ENCODE measurements at regions not wholly inside any gene's neighbourhood (a gene's known extent, or its start where the extent isn't known, plus 50 kb on each side); places are given as distances from the start of the nearest gene placed in this dataset.

- Histone ChIP-seq H3K4me3 (no peak overlapping the region), H3K4me1 (no peaks in the 10 kb centered on the region), H3K36me3 (no peaks in the 10 kb centered on the region), H3K9me3 (peaks cover 0 to 6% (median 0%) of the 10 kb centered on the region in 8 donors), H3K27me3 (replicated peaks in 1 of 7) (no peaks in the 10 kb centered on the region), H3K27ac (no peak overlapping the region)
- intact Hi-C loops (cut with DNase I; ENCODE audit: low total_unique reads) = no loop called here
- TF ChIP-seq, protein P1, sequence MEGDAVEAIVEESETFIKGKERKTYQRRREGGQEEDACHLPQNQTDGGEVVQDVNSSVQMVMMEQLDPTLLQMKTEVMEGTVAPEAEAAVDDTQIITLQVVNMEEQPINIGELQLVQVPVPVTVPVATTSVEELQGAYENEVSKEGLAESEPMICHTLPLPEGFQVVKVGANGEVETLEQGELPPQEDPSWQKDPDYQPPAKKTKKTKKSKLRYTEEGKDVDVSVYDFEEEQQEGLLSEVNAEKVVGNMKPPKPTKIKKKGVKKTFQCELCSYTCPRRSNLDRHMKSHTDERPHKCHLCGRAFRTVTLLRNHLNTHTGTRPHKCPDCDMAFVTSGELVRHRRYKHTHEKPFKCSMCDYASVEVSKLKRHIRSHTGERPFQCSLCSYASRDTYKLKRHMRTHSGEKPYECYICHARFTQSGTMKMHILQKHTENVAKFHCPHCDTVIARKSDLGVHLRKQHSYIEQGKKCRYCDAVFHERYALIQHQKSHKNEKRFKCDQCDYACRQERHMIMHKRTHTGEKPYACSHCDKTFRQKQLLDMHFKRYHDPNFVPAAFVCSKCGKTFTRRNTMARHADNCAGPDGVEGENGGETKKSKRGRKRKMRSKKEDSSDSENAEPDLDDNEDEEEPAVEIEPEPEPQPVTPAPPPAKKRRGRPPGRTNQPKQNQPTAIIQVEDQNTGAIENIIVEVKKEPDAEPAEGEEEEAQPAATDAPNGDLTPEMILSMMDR (IDR thresholded peaks at IDR 0.05 in 8 of 11, conservative IDR thresholded peaks at IDR 0.05 in 3 of 11) = no peak
- no peak for TF ChIP-seq POLR2A (IDR thresholded peaks at IDR 0.05)
- TF ChIP-seq POLR2AphosphoS5 (IDR thresholded peaks at IDR 0.05) = no peak
- WGBS, 5 donors = 65 to 72% (median 66%) methylated on average over 2 of the region's 2 CpGs
- DNase-seq = no peak
Measured at GRCh38 chr3:21168471-21168870, 582.5 kb downstream of the ZNF385D start.

- H3K27ac ChIP-seq = no peak overlapping the region
- no peaks in the 10 kb centered on the region for H3K27me3 ChIP-seq (replicated peaks in 1 of 7)
- intact Hi-C loops (cut with DNase I; ENCODE audit: low total_unique reads) = no loop called here
Measured at GRCh38 chr3:21163956-21164355, 587.1 kb downstream of the ZNF385D start.

DNA sequence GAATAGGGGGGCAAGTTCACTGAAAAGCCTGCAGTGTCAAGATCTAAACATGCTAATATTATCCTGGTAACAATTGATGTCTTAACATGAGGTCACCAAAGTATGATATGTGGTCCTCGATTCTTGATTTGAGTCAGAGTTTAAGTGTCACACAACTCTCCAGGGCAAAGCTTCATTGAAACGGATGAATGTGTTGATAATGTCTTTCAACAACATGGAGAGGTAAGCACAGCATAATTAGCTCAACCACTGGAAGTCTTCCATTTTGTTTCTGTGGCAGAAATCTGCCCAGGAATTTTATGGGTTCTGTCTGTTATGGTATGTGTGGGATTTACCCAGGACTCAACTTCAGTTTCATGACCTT is 591.5 kb downstream of the ZNF385D start:
- no peak for TF ChIP-seq POLR2A (IDR thresholded peaks at IDR 0.05)
- TF ChIP-seq, protein P1 (IDR thresholded peaks at IDR 0.05 in 8 of 11, conservative IDR thresholded peaks at IDR 0.05 in 3 of 11) = no peak
- TF ChIP-seq POLR2AphosphoS5 (IDR thresholded peaks at IDR 0.05) = no peak
- Histone ChIP-seq H3K9me3 (peaks cover 0 to 14% (median 0%) of the 10 kb centered on the region in 8 donors), H3K4me1 (no peaks in the 10 kb centered on the region), H3K4me3 (no peak overlapping the region), H3K36me3 (no peaks in the 10 kb centered on the region), H3K27me3 (replicated peaks in 1 of 7) (no peaks in the 10 kb centered on the region), H3K27ac (no peak overlapping the region)
- WGBS, 5 donors = 55 to 77% (median 63%) methylated on average over 2 of the region's 2 CpGs
- DNase-seq = no peak
- intact Hi-C loops (cut with DNase I; ENCODE audit: low total_unique reads) = no loop called here

More at GRCh38 chr3:21163956-21164355, 587.1 kb downstream of the ZNF385D start:
- no peak for TF ChIP-seq POLR2AphosphoS5 (IDR thresholded peaks at IDR 0.05)
- no peak for TF ChIP-seq POLR2A (IDR thresholded peaks at IDR 0.05)
- TF ChIP-seq, protein P1 (IDR thresholded peaks at IDR 0.05 in 8 of 11, conservative IDR thresholded peaks at IDR 0.05 in 3 of 11) = no peak
- WGBS, 5 donors = 79 to 88% (median 81%) methylated on average over 3 of the region's 3 CpGs
- H3K4me1 ChIP-seq = no peaks in the 10 kb centered on the region
- DNase-seq = no peak
- H3K36me3 ChIP-seq = no peaks in the 10 kb centered on the region
- H3K9me3 ChIP-seq = peaks cover 0 to 5% (median 0%) of the 10 kb centered on the region in 8 donors
- H3K4me3 ChIP-seq = no peak overlapping the region

GRCh38 chr3:21158861-21159542 is 592.0 kb downstream of the ZNF385D start:
- no peaks in the 10 kb centered on the region for H3K4me1 ChIP-seq
- intact Hi-C loops (cut with DNase I; ENCODE audit: low total_unique reads) = no loop called here
- WGBS, 5 donors = 60 to 75% (median 72%) methylated on average over 4 of the region's 4 CpGs
- H3K27me3 ChIP-seq (replicated peaks in 1 of 7) = no peaks in the 10 kb centered on the region
- H3K36me3 ChIP-seq = no peaks in the 10 kb centered on the region
- H3K27ac ChIP-seq = no peak overlapping the region
- no peak for DNase-seq
- H3K4me3 ChIP-seq = no peak overlapping the region
- TF ChIP-seq POLR2A (IDR thresholded peaks at IDR 0.05) (no peak), POLR2AphosphoS5 (IDR thresholded peaks at IDR 0.05) (no peak)
- TF ChIP-seq, protein P1 (IDR thresholded peaks at IDR 0.05 in 8 of 11, conservative IDR thresholded peaks at IDR 0.05 in 3 of 11) = no peak
- peaks cover 0 to 14% (median 0%) of the 10 kb centered on the region in 8 donors for H3K9me3 ChIP-seq

Data from spleen (tissue), 11 donors.